ENCODE measurements at regions not wholly inside any gene's neighbourhood (a gene's known extent, or its start where the extent isn't known, plus 50 kb on each side); places are given as distances from the start of the nearest gene placed in this dataset.
"Not testable (repeated sequence)": the region's sequence is repeated elsewhere in the genome, so short reads cannot be mapped to it uniquely, and the experiment has no call there.

DNA sequence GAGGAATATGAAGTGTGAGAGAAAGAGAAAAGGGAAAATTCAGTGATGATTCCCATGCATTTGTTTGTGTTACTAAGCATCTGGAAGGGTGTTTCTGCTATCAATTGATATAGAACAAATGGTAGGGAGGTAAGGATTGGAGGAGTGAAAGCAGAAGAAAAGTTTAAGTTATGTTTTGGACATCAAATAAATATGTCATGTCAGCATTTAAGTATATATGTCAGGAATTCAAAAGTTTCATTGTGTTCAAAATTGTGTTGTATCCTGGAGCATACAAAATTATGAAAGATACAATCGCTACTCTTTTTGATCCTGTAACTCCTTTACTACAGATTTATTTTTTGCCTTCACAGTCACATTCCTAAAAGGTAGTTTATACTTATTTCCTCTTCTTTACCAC, 885.8 kb downstream of the KCNA4 start:
- no peak for DNase-seq

- DNase-seq, result no peak
Measured at GRCh38 chr11:29129844-29130243, 887.0 kb downstream of the KCNA4 start.

- no peak for DNase-seq
Measured at GRCh38 chr11:29127461-29127860, 889.4 kb downstream of the KCNA4 start.

- no peak for DNase-seq
Measured at GRCh38 chr11:29125606-29126005, 891.2 kb downstream of the KCNA4 start.

DNA sequence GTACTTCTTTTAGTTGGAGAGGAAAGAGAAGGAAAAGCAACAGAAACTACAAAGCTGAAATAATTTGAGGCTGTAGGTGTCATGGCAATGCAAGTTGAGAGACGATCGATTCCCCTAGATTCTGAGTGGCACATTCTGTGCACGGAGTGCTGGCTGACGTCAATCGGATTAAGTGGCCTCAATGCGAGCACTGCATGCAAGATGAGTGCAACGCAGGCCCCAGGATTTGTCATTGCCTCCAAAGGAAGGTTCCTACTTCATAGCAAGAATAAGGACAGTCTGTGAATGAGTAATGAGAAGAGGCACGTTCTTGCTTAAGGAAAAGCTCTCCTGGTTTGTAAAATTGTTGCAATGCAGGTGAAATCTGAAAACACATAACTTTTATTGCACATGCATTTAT, 892.4 kb downstream of the KCNA4 start:
- DNase-seq, result no peak

DNA sequence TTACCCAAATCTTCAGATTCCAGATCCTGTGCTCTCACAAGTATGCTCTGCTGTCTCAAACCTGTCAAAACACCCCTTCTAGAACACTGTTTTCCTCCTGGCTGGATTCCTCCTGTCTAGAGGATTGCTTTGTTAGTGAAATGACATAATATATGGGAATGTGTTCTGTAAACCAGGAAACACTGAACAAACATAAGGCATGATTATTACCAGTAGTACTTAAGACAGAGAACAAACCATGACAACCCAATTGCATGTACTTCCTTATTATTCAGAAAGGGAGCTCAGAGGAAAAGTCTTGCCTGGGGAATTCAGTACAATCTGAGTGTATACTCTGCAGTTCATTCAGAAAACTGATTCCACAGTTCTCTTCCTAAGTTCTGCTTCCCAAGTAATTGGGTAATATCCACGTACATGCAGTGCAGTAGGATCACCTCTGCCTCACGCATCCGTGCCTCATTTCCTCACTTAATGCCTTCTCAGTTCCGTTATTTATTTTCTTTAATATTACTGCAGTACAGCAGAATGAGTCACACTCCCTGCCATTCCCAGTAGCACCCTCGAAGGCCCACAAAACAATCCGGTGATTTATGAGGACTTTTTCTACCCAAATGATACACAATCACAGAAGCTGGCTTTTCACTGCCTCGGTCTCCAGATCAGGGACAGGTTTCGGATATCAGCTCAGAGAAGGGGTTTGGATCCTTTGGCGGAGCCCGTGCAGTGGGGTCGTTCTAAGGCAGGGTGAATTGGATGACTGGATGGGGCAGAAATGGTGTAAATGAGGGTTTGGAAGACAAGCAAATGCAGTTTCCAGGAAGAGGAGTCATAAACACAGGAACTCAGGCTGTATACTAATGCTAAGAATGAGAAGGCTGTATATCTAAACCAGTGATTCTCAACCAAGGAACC, 896.9 kb downstream of the KCNA4 start:
- no peak for DNase-seq

GRCh38 chr11:29119116-29119515, 897.7 kb downstream of the KCNA4 start:
- no peak for DNase-seq

DNA sequence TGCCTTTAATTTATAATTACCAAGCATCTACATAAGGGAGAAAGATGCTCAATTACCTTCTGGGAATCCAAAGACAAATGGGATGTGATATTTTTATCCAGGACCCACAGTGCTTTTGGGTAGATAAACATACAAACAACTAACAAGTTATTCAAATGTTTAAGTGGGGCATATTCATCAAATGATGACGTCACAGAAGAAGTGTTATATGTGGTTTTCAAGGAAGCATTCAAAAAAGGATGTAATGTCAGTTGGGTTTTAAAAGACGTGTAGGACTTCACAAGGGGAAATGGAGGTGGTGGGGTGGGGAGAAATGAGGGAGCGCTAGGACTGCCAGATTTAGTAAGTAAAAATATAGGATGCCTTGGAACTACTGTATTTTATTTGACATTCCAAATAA, 915.9 kb downstream of the KCNA4 start:
- no peak for DNase-seq

- DNase-seq, result no peak
Measured at GRCh38 chr11:29095821-29096220, 921.0 kb downstream of the KCNA4 start.

GRCh38 chr11:29093416-29094120, 923.3 kb downstream of the KCNA4 start:
- no peak for DNase-seq

DNA sequence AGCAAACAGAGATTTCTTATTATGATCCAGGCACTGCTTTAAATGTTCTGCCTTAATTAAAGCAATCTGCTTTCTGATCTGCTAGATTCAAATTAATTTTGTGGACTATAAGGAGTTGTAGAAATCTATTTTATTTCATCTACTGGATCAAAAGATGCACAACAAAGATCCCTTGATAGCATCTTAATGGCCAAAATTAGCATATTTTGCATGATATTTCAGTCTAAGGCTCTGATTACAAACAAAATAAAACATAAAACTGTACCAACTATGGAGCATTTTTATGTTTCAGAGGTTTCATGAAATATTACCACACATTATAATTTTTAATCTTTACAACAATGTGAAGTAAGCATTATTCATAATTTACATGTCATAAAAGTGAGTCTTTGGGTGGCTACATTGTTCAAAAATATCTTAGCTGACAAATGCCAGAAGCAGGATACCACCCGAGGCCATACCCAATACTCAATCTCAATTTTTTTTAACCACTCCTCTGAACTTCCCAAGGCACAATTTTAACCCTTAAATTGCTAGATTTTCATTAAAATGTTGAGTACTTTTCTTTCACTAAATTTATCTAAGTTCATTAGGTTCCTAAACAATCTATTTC, 929.5 kb downstream of the KCNA4 start:
- DNase-seq, result no peak

- DNase-seq, result no peak
Measured at GRCh38 chr11:29075726-29076125, 941.1 kb downstream of the KCNA4 start.

DNA sequence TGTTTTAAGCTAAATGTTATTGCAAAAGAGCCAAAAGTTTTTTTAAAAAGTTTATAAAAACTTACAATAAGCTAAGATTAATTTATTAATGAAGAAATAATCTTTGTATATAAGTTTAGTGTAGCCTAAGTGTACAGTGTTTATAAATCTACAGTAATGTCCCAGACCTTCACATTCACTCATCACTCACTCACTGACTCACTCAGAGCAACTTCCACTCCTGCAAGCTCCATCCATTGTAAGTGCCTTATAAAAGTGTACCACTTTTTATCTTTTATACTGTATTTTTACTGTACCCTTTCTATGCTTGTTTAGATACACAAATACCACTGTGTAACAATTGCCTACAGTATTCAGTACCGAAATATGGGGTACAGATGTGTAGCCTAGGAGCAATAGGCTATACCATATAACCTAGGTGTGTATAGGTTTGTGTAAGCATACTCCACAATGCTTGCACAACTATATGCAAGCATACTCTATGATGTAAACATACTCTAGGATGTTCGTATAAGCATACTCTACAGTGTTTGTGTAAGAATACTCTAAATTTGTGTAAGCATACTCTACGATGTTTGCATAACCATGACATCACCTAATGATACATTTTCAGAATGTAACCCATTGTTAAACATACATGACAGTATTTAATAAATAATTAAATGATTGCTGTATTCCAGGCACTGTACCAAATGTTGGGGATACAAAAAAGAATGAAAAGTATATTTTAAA, 953.0 kb downstream of the KCNA4 start:
- no peak for DNase-seq

- DNase-seq, result no peak
Measured at GRCh38 chr11:29061452-29061851, 953.3 kb downstream of the METTL15 start.

DNA sequence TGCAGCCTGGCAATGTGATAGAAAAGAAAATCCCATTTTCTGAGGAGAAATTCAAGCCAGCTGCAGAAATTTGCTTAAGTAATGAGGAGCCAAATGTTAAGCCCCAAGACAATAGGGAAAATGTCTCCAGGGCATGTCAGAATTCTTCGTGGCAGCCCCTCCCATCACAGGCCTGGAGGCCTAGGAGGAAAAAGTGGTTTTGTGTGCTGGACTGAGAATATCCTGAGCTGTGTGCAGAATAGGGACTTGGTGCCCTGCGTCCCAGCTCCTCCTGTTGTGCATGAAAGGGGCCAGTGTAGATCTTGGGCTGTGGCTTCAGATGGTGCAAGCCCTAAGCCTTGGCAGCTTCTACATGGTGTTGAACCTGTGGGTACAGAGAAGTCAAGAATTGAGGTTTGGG, 948.3 kb downstream of the METTL15 start:
- not testable (repeated sequence) for DNase-seq

- no peak for DNase-seq
Measured at GRCh38 chr11:29051935-29052334, 943.7 kb downstream of the METTL15 start.

DNA sequence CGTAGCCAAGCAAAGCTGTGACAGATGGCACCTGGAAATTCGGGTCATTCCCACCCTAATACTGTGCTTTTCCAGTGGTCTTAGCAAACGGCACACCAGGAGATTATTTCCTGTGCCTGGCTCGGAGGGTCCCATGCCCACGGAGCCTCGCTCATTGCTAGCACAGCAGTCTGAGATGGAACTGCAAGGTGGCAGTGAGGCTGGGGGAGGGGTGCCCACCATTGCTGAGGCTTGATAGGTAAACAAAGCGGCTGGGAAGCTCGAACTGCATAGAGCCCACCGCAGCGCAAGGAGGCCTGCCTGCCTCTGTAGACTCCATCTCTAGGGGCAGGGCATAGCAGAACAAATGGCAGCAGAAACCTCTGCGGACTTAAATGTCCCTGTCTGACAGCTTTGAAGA, 942.8 kb downstream of the METTL15 start:
- not testable (repeated sequence) for DNase-seq

DNA sequence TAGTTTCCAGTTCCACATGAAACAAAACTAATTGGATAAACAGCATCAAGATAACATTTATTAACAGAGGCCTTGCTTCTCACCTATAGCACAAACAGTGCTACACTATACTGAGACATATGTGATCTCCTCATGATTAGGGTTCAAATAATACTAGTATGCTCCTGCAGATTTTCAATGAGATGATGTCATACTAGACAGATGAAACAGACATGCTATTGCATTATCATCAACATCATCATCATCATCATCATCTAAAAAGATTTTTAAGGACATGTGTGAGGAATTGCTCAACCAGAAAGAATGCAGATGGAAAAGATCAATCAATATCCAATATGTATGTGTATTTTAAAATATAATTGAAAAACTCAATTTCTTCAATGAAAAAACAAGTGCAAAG, 932.3 kb downstream of the METTL15 start:
- DNase-seq, result no peak

- DNase-seq, result no peak
Measured at GRCh38 chr11:29032384-29033149, 924.4 kb downstream of the METTL15 start.

GRCh38 chr11:29029452-29029851, 921.3 kb downstream of the METTL15 start:
- no peak for DNase-seq

DNA sequence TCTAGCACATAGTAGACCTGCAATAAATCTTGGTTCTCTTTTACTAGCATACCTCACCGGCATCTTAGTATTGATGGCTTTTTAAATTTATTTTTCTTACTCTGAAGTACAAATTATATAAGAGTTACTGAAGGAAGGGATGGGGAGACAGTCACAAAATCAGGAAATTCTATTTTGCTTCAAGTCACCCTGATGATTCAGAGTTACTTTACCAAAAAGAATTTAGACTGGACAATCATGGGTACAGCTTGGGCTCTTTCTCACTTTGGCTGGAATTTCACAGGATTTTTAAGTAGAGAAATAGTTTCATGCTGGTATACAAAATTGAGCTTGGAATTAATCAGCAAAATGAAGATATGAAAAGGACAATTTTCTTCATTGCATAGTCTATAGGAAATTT, 919.2 kb downstream of the METTL15 start:
- DNase-seq, result no peak

GRCh38 chr11:29026286-29026685, 918.1 kb downstream of the METTL15 start:
- no peak for DNase-seq

All from CD4-positive, alpha-beta T cell treated with Interleukin-4 for 1 hour (primary cell).